K562 (cell line): ENCODE measurements at regions not wholly inside any gene's neighbourhood (a gene's known extent, or its start where the extent isn't known, plus 50 kb on each side); places are given as distances from the start of the nearest gene placed in this dataset.

Source experiments
- ATAC-seq: fragments of 200-7000 bp; cut with Tn5 transposase; 3 replicates; pipeline ENCODE4 v1.9.1; 2020; ENCODE audit warnings: moderate library complexity
- BruUV-seq: library from RNA; stranded (reverse); fragments of 400-500 nt; replicated peaks from 2 replicates; lab custom pipeline; 2021; lab: Mats Ljungman, UMichigan
- CTCF ChIA-PET: fragments of 300-600 bp; formaldehyde crosslinking; extraction: SDS; loops from one replicate; lab custom pipeline; 2021; ENCODE audit warnings: low intra/inter-chr PET ratio; lab: Yijun Ruan, JAX
- POLR2A ChIA-PET: fragments of 300-600, 350-650 bp; sonication (Branson Sonifier 250); formaldehyde crosslinking; extraction: SDS; loops from one replicate; lab custom pipeline; 2021; ENCODE audit warnings: antibody characterized with exemption, inconsistent platforms; lab: Yijun Ruan, JAX
- DNase-seq, 4 experiments: peaks; one replicate each; pipeline versions ENCODE4 v3.0.0 to v3.0.0-alpha.2; 2011 to 2018; ENCODE audit warnings: low spot score in 3 of 4, mixed read lengths in 3 of 4; ENCODE audit errors: extremely low read depth in 1 of 4
- FAIRE-seq: peaks from 2 replicates; lab custom pipeline; 2011; peaks lifted over from hg19 to GRCh38; lab: Jason Lieb, UNC
- H2AFZ ChIP-seq: 2 replicates; pipeline ENCODE4 v1.6.0; 2011; ENCODE audit warnings: low read depth, low read length, control low read depth, inconsistent platforms
- H3K27ac ChIP-seq: fragments of 200-600 bp; 3 replicates; pipeline ENCODE4 v1.8.0; 2011; ENCODE audit warnings: low read depth, mild to moderate bottlenecking, control low read depth, inconsistent platforms, low read length, moderate library complexity, mixed read lengths; ENCODE audit errors: extremely low read depth
- H3K27me3 ChIP-seq, 2 experiments: fragments of 300-600 bp in 1 of 2; 2 replicates in 1 of 2; 3 replicates in 1 of 2; pipeline versions ENCODE4 v1.6.0 to v1.8.0; 2011; ENCODE audit warnings: inconsistent platforms in 2 of 2, low read length in 2 of 2, mild to moderate bottlenecking in 1 of 2, mixed read lengths in 1 of 2, moderate library complexity in 1 of 2; ENCODE audit not compliant: control insufficient read depth in 2 of 2, insufficient read depth in 2 of 2
- H3K36me3 ChIP-seq: fragments of 300-600 bp; 3 replicates; pipeline ENCODE4 v1.8.0; 2011; ENCODE audit warnings: mild to moderate bottlenecking, low read length, inconsistent platforms; ENCODE audit not compliant: control insufficient read depth, insufficient read depth
- H3K4me1 ChIP-seq, 2 experiments: fragments of 200-600 bp in 1 of 2; replicated peaks in 1 of 2; 2 replicates in 1 of 2; 3 replicates in 1 of 2; pipeline versions ENCODE4 v1.5.1 to v1.8.0; 2011; ENCODE audit warnings: inconsistent platforms in 2 of 2, low read length in 2 of 2, mild to moderate bottlenecking in 1 of 2, mixed read lengths in 1 of 2, moderate library complexity in 1 of 2; ENCODE audit not compliant: control insufficient read depth in 2 of 2, insufficient read depth in 2 of 2
- H3K4me2 ChIP-seq: 2 replicates; pipeline ENCODE4 v1.6.1; 2011; ENCODE audit warnings: low read length, control low read depth, inconsistent platforms, mixed read lengths; ENCODE audit not compliant: insufficient read depth
- H3K4me3 ChIP-seq: fragments of 200-600 bp; sonication (generic), shearing (Covaris generic); 2 replicates; pipeline ENCODE4 v1.5.1; 2016; ENCODE audit warnings: control low read depth, inconsistent platforms
- H3K79me2 ChIP-seq: fragments of 200-600 bp; 3 replicates; pipeline ENCODE4 v1.8.0; 2011; ENCODE audit warnings: low read length, inconsistent platforms; ENCODE audit not compliant: control insufficient read depth, insufficient read depth
- H3K9ac ChIP-seq, 2 experiments: 2 replicates each; pipeline versions ENCODE4 v1.6.0 to v1.6.1; 2011; ENCODE audit warnings: low read depth in 2 of 2, low read length in 2 of 2, control low read depth in 1 of 2, inconsistent platforms in 1 of 2, mild to moderate bottlenecking in 1 of 2, mixed read lengths in 1 of 2; ENCODE audit not compliant: insufficient read depth in 1 of 2
- H3K9me1 ChIP-seq: one replicate; pipeline ENCODE4 v1.6.0; 2011; ENCODE audit warnings: inconsistent platforms, mild to moderate bottlenecking, low read length, moderate library complexity; ENCODE audit not compliant: control insufficient read depth, insufficient read depth
- H3K9me3 ChIP-seq: replicated peaks from 2 replicates; pipeline ENCODE4 v1.5.1; 2011; ENCODE audit warnings: low read depth, low read length, inconsistent platforms; ENCODE audit not compliant: control insufficient read depth, insufficient read depth
- H4K20me1 ChIP-seq: replicated peaks from 2 replicates; pipeline ENCODE4 v1.6.1; 2011; ENCODE audit warnings: low read length, inconsistent platforms, mixed read lengths; ENCODE audit not compliant: control insufficient read depth, insufficient read depth
- AFF1 ChIP-seq, 2 experiments: fragments of 450-650 bp; IDR thresholded peaks; 2 replicates each; pipeline ENCODE4 v1.6.1; 2018; ENCODE audit warnings: mild to moderate bottlenecking in 2 of 2, low read depth in 1 of 2; ENCODE audit not compliant: partially characterized antibody in 2 of 2
- ZBTB8A ChIP-seq: fragments of 450-650 bp; IDR thresholded peaks from 2 replicates; pipeline ENCODE4 v1.6.1; 2018; ENCODE audit warnings: mild to moderate bottlenecking, moderate library complexity; ENCODE audit not compliant: partially characterized antibody
- ZNF57 ChIP-seq: fragments of 450-650 bp; formaldehyde crosslinking; IDR thresholded peaks from 2 replicates; pipeline ENCODE4 v1.4.0; 2020; ENCODE audit warnings: mild to moderate bottlenecking, moderate library complexity
- WGBS: fragments of 100-300 bp; shearing (Covaris generic); methylation state at CpG from one replicate; pipeline ENCODE4 v1.1.6; 2016; ENCODE audit warnings: low coverage, mixed read lengths; ENCODE audit not compliant: insufficient coverage; ENCODE audit errors: missing lambda C conversion rate; 5-methylcytosine and 5-hydroxymethylcytosine counted together
- in situ Hi-C: fragments of 300-500 bp; cut with MboI; formaldehyde crosslinking; loops from 4 replicates; pipeline ENCODE4 v1.15.0; 2018; ENCODE audit warnings: inconsistent platforms, mixed read lengths
- intact Hi-C: fragments of 100-400 bp; cut with micrococcal nuclease; formaldehyde crosslinking; loops from 2 replicates; pipeline ENCODE4 v1.14.2; 2022

- Histone ChIP-seq H2AFZ (no peak overlapping the region), H3K9me3 (no peaks in the 10 kb centered on the region), H3K36me3 (no peaks in the 10 kb centered on the region), H3K4me3 (no peak overlapping the region), H3K9ac (no peak overlapping the region), H4K20me1 (no peaks in the 10 kb centered on the region), H3K4me1 (no peaks in the 10 kb centered on the region), H3K9me1 (no peaks in the 10 kb centered on the region), H3K79me2 (no peaks in the 10 kb centered on the region), H3K27ac (no peak overlapping the region), H3K4me2 (no peak overlapping the region), H3K27me3 (no peaks in the 10 kb centered on the region)
- ChIA-PET CTCF (no interaction called here), POLR2A (no interaction called here)
- BruUV-seq: no TSS peak
- TF ChIP-seq AFF1 (IDR thresholded peaks at IDR 0.05; ENCODE audit: low read depth in 1 of 2, partially characterized antibody in 2 of 2) (no peak), ZBTB8A (no peak), ZNF57 (CRISPR knock-in tag) (no peak)
- no peak for DNase-seq
- no peak for ATAC-seq
- in situ Hi-C loops: no loop called here
- no peak for FAIRE-seq
- WGBS: 0% methylated on average over 1 of the region's 1 CpG
- intact Hi-C loops: no loop called here
These were observed 361.6 kb downstream of the TDRD3 start for GRCh38 chr13:60758637-60759036.
